ENCODE measurements at regions not wholly inside any gene's neighbourhood (a gene's known extent, or its start where the extent isn't known, plus 50 kb on each side); places are given as distances from the start of the nearest gene placed in this dataset.

- TF ChIP-seq ZNF623 (tag by site-specific recombination; IDR thresholded peaks at IDR 0.05) (no peak), ZNF561 (tag by site-specific recombination; IDR thresholded peaks at IDR 0.05; ENCODE audit: borderline replicate concordance) (0 out of 2 replicates have a peak, but pooled peaks have one; percentile 45)
- no peak overlapping the region for H3K4me3 ChIP-seq (ENCODE audit: low read depth, low read length)
- POLR2A ChIA-PET, result no interaction called here
- no peak overlapping the region for H3K27ac ChIP-seq (ENCODE audit: extremely low read depth, low read depth, low read length)
- no peaks in the 10 kb centered on the region for H3K4me1 ChIP-seq (ENCODE audit: control insufficient read depth, insufficient read depth, low read length)
- CTCF ChIA-PET, result no interaction called here
- no peaks in the 10 kb centered on the region for H3K9me3 ChIP-seq (ENCODE audit: control insufficient read depth, insufficient read depth, low read depth, low read length)
- H3K36me3 ChIP-seq (ENCODE audit: control insufficient read depth in 2 of 2, insufficient read depth in 1 of 2, low read length in 2 of 2), result no peaks in the 10 kb centered on the region
Measured at GRCh38 chr7:110607050-110607857, 483.7 kb upstream of the LRRN3 start.

- ChIA-PET POLR2A (no interaction called here), CTCF (no interaction called here)
Measured at GRCh38 chr7:110609336-110609735, 481.6 kb upstream of the LRRN3 start.

GRCh38 chr7:110612680-110613079, 478.2 kb upstream of the LRRN3 start:
- H3K9me3 ChIP-seq (ENCODE audit: control insufficient read depth, insufficient read depth, low read depth, low read length), result no peaks in the 10 kb centered on the region
- ChIA-PET POLR2A (no interaction called here), CTCF (interaction anchor here (0.7 kb wide), 1 partner anchor 1823 kb away, joined by 3 read pairs; no protein-coding TSS in a partner anchor)
- no peaks in the 10 kb centered on the region for H3K36me3 ChIP-seq (ENCODE audit: control insufficient read depth in 2 of 2, insufficient read depth in 1 of 2, low read length in 2 of 2)
- H3K4me1 ChIP-seq (ENCODE audit: control insufficient read depth, insufficient read depth, low read length), result no peaks in the 10 kb centered on the region
- no peak overlapping the region for H3K4me3 ChIP-seq (ENCODE audit: low read depth, low read length)
- no peak overlapping the region for H3K27ac ChIP-seq (ENCODE audit: extremely low read depth, low read depth, low read length)
- TF ChIP-seq ZNF776 (tag by site-specific recombination; IDR thresholded peaks at IDR 0.05; ENCODE audit: borderline replicate concordance) (no peak), ZNF280C (tag by site-specific recombination; IDR thresholded peaks at IDR 0.05) (no peak), ZFHX2 (tag by site-specific recombination; conservative IDR thresholded peaks at IDR 0.05) (no peak), ZNF350 (tag by site-specific recombination; IDR thresholded peaks at IDR 0.05) (no peak), ZFP3 (tag by site-specific recombination; IDR thresholded peaks at IDR 0.05; ENCODE audit: low read depth) (no peak), SP7 (tag by site-specific recombination; IDR thresholded peaks at IDR 0.05) (no peak), ZNF510 (tag by site-specific recombination; IDR thresholded peaks at IDR 0.05; ENCODE audit: insufficient replicate concordance) (no peak), ZNF311 (tag by site-specific recombination; IDR thresholded peaks at IDR 0.05; ENCODE audit: borderline replicate concordance) (no peak), ZFP37 (tag by site-specific recombination; IDR thresholded peaks at IDR 0.05) (no peak)

More at GRCh38 chr7:110609336-110609735, 481.6 kb upstream of the LRRN3 start:
- Histone ChIP-seq H3K27ac (ENCODE audit: extremely low read depth, low read depth, low read length) (no peak overlapping the region), H3K4me1 (ENCODE audit: control insufficient read depth, insufficient read depth, low read length) (no peaks in the 10 kb centered on the region), H3K9me3 (ENCODE audit: control insufficient read depth, insufficient read depth, low read depth, low read length) (no peaks in the 10 kb centered on the region), H3K36me3 (ENCODE audit: control insufficient read depth in 2 of 2, insufficient read depth in 1 of 2, low read length in 2 of 2) (no peaks in the 10 kb centered on the region), H3K4me3 (ENCODE audit: low read depth, low read length) (no peak overlapping the region)
- no peak for TF ChIP-seq ZNF830 (tag by site-specific recombination; IDR thresholded peaks at IDR 0.05; ENCODE audit: low read depth)
- no peak for TF ChIP-seq ATF2 (tag by site-specific recombination; IDR thresholded peaks at IDR 0.05; ENCODE audit: low read depth)
- TF ChIP-seq ZNF768 (tag by site-specific recombination; IDR thresholded peaks at IDR 0.05), result no peak
- TF ChIP-seq REST (tag by site-specific recombination; IDR thresholded peaks at IDR 0.05), result no peak
- no peak for TF ChIP-seq SETDB1 (IDR thresholded peaks at IDR 0.05; ENCODE audit: insufficient read length, low read length)
- no peak for TF ChIP-seq ZNF292 (tag by site-specific recombination; IDR thresholded peaks at IDR 0.05; ENCODE audit: borderline replicate concordance, low read depth)
- TF ChIP-seq ZNF629 (tag by site-specific recombination; IDR thresholded peaks at IDR 0.05), result no peak
- no peak for TF ChIP-seq BCL11A (tag by site-specific recombination; IDR thresholded peaks at IDR 0.05; ENCODE audit: low read depth)
- no peak for TF ChIP-seq ZFP3 (tag by site-specific recombination; IDR thresholded peaks at IDR 0.05; ENCODE audit: low read depth)
- TF ChIP-seq SALL2 (tag by site-specific recombination; IDR thresholded peaks at IDR 0.05; ENCODE audit: borderline replicate concordance), result no peak
- no peak for TF ChIP-seq ZNF2 (tag by site-specific recombination; IDR thresholded peaks at IDR 0.05)
- TF ChIP-seq ZNF423 (tag by site-specific recombination; IDR thresholded peaks at IDR 0.05), result no peak
- TF ChIP-seq OSR2 (tag by site-specific recombination; IDR thresholded peaks at IDR 0.05), result no peak
- TF ChIP-seq ZSCAN30 (tag by site-specific recombination; IDR thresholded peaks at IDR 0.05), result no peak
- no peak for TF ChIP-seq ZBTB48 (tag by site-specific recombination; IDR thresholded peaks at IDR 0.05)
- TF ChIP-seq KLF1 (tag by site-specific recombination; IDR thresholded peaks at IDR 0.05), result no peak
- TF ChIP-seq ZBTB8A (tag by site-specific recombination; IDR thresholded peaks at IDR 0.05), result no peak
